ENCODE measurements at regions not wholly inside any gene's neighbourhood (a gene's known extent, or its start where the extent isn't known, plus 50 kb on each side); places are given as distances from the start of the nearest gene placed in this dataset.

DNA sequence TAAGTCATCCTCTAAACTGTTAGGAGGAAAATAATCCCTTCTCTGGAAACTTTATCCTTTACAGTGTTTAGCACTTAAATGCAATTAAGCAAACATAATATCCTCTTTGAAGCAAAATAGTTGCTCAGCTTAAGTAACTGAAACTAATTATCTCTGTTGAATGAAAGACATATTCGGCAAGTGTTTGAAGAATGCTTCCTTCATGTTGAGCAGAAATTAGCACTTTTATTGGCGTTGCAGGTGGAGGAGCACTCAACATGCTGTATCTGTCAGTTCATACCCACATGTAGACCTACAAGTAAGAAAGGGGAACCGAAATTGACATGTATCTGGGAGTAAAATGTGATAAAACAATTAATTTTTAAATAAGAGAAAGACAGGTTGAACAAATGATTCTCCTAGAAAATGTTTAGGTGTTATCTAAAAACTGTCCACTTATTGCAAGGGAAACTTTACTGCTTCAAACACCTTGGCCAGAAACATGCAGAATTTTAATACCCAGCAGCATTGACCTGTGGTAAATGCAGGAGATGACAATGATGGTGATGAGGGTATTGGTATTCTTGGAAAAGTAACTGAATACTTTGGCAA lies 987.0 kb upstream of the MAP3K7 start:
- H4K5ac ChIP-seq (ENCODE audit: insufficient read length, low read depth, low read length) = no peak overlapping the region
- no peaks in the 10 kb centered on the region for H3K9me3 ChIP-seq (ENCODE audit: insufficient read depth in 2 of 2, low read depth in 1 of 2, low read length in 1 of 2)
- no peak overlapping the region for H2BK5ac ChIP-seq (ENCODE audit: low read depth, low read length)
- no peak overlapping the region for H3K9ac ChIP-seq (replicated peaks in 1 of 4; ENCODE audit: extremely low read depth in 1 of 4, low read depth in 3 of 4, low read length in 3 of 4)
- H2AK5ac ChIP-seq (ENCODE audit: low read depth, low read length) = no peak overlapping the region
- H3K79me1 ChIP-seq (ENCODE audit: low read depth, low read length) = no peaks in the 10 kb centered on the region
- no peak for DNase-seq (ENCODE audit: low read depth in 1 of 2, low spot score in 2 of 2)
- no peak for FAIRE-seq
- no peak for TF ChIP-seq NANOG (IDR thresholded peaks at IDR 0.05; ENCODE audit: insufficient read depth, low read depth, low read length, poor library complexity, severe bottlenecking)
- no peak for TF ChIP-seq PHF8 (conservative IDR thresholded peaks at IDR 0.05; ENCODE audit: low read depth, low read length)
- no peak for TF ChIP-seq GTF2F1 (IDR thresholded peaks at IDR 0.05; ENCODE audit: borderline replicate concordance, low read depth, low read length)
- no peak for TF ChIP-seq SIRT6 (IDR thresholded peaks at IDR 0.05; ENCODE audit: low read length)
- no peak for TF ChIP-seq BACH1 (IDR thresholded peaks at IDR 0.05; ENCODE audit: low read length)
- no peak for TF ChIP-seq HDAC6 (IDR thresholded peaks at IDR 0.05; ENCODE audit: low read depth, low read length)
- no peak for TF ChIP-seq SP1 (IDR thresholded peaks at IDR 0.05; ENCODE audit: low read depth, low read length)
- no peak for TF ChIP-seq KDM5A (IDR thresholded peaks at IDR 0.05; ENCODE audit: low read length)
- no peak for TF ChIP-seq SP2 (IDR thresholded peaks at IDR 0.05; ENCODE audit: low read length)
- no peak for TF ChIP-seq SIX5 (IDR thresholded peaks at IDR 0.05; ENCODE audit: low read depth, low read length)
- TF ChIP-seq TEAD4 (IDR thresholded peaks at IDR 0.05; ENCODE audit: low read depth, low read length) = no peak
- H4K91ac ChIP-seq (replicated peaks; ENCODE audit: insufficient read length, low read length) = no peak overlapping the region
- H3K79me2 ChIP-seq (ENCODE audit: control insufficient read depth in 1 of 2, insufficient read depth in 2 of 2, low read length in 2 of 2) = no peaks in the 10 kb centered on the region
- no peak overlapping the region for H2AFZ ChIP-seq (ENCODE audit: low read length)
- CTCF ChIA-PET (ENCODE audit: partially characterized antibody) = no interaction called here
- no peaks in the 10 kb centered on the region for H3K36me3 ChIP-seq (ENCODE audit: control insufficient read depth in 2 of 4, insufficient read depth in 4 of 4, low read length in 3 of 4)
- WGBS, 2 experiments (ENCODE audit: extremely low coverage in 1 of 2, insufficient coverage in 1 of 2, insufficient read length in 1 of 2, insufficient replicate concordance in 2 of 2, low coverage in 1 of 2, low lambda C conversion rate in 2 of 2, missing lambda C conversion rate in 1 of 2) = 83% methylated on average over 3 of the region's 3 CpGs; no CpG with 5 or more reads in 1 of the 2 experiments
- POLR2A ChIA-PET (ENCODE audit: partially characterized antibody) = no interaction called here
- H3K4ac ChIP-seq (replicated peaks; ENCODE audit: insufficient read length, low read depth, low read length) = no peak overlapping the region
- H3K27me3 ChIP-seq (replicated peaks in 1 of 4; ENCODE audit: control insufficient read depth in 3 of 4, extremely low read depth in 1 of 4, insufficient read depth in 3 of 4, low read length in 3 of 4) = no peaks in the 10 kb centered on the region
- no peaks in the 10 kb centered on the region for H3K4me1 ChIP-seq (replicated peaks in 1 of 4; ENCODE audit: control insufficient read depth in 3 of 4, insufficient read depth in 4 of 4, low read length in 3 of 4)
- H3K4me2 ChIP-seq (ENCODE audit: insufficient read depth in 1 of 2, low read depth in 2 of 2, low read length in 2 of 2) = no peak overlapping the region
- no peak overlapping the region for H3K18ac ChIP-seq (ENCODE audit: extremely low read depth, low read length)
- H3K4me3 ChIP-seq (ENCODE audit: extremely low read depth in 1 of 4, insufficient read depth in 2 of 4, low read depth in 3 of 4, low read length in 4 of 4) = no peak overlapping the region
- no peak overlapping the region for H3K27ac ChIP-seq (ENCODE audit: low read depth, low read length)
- H3K14ac ChIP-seq (ENCODE audit: insufficient read length) = no peak overlapping the region
- H4K8ac ChIP-seq (ENCODE audit: extremely low read depth, insufficient read depth, low read length) = no peak overlapping the region
- H2BK120ac ChIP-seq (replicated peaks; ENCODE audit: low read depth, low read length) = no peak overlapping the region
- H3K56ac ChIP-seq (replicated peaks; ENCODE audit: insufficient read length, low read depth, low read length) = no peak overlapping the region
- H2BK12ac ChIP-seq (ENCODE audit: low read depth, low read length) = no peak overlapping the region
- no peaks in the 10 kb centered on the region for H3K23me2 ChIP-seq (ENCODE audit: low read depth, low read length)
- H2BK15ac ChIP-seq (ENCODE audit: low read length) = no peak overlapping the region
- no peaks in the 10 kb centered on the region for H4K20me1 ChIP-seq (replicated peaks in 1 of 2; ENCODE audit: control insufficient read depth in 1 of 2, insufficient read depth in 2 of 2, low read length in 2 of 2)
- H2BK20ac ChIP-seq (ENCODE audit: low read length) = no peak overlapping the region
- H3K23ac ChIP-seq (ENCODE audit: insufficient read length) = no peak overlapping the region

Measured in H1 (cell line).